HEK293T (cell line): ENCODE measurements at regions not wholly inside any gene's neighbourhood (a gene's known extent, or its start where the extent isn't known, plus 50 kb on each side); places are given as distances from the start of the nearest gene placed in this dataset.

Experiments
- CTCF ChIA-PET: fragments of 350-600 bp; formaldehyde crosslinking; extraction: SDS; loops from one replicate; lab custom pipeline; 2021; ENCODE audit warnings: antibody characterized with exemption, inconsistent platforms; lab: Yijun Ruan, JAX
- POLR2A ChIA-PET: fragments of 350-600 bp; formaldehyde crosslinking; extraction: SDS; loops from one replicate; lab custom pipeline; 2020; ENCODE audit warnings: antibody characterized with exemption, inconsistent platforms; lab: Yijun Ruan, JAX
- DNase-seq: peaks from one replicate; pipeline ENCODE4 v3.0.0; 2012; ENCODE audit warnings: mixed read lengths; ENCODE audit errors: extremely low spot score
- ARNT ChIP-seq: fragments of 450-650 bp; IDR thresholded peaks from 2 replicates; pipeline ENCODE4 v1.6.1; 2017; ENCODE audit warnings: mild to moderate bottlenecking
- BHLHE40 ChIP-seq: fragments of 450-650 bp; IDR thresholded peaks from 2 replicates; pipeline ENCODE4 v1.6.1; 2016; ENCODE audit warnings: mild to moderate bottlenecking, moderate library complexity, borderline replicate concordance
- CTBP1 ChIP-seq: fragments of 450-650 bp; IDR thresholded peaks from 2 replicates; pipeline ENCODE4 v1.6.1; 2016; ENCODE audit warnings: borderline replicate concordance
- ELF4 ChIP-seq: fragments of 450-650 bp; IDR thresholded peaks from 2 replicates; pipeline ENCODE4 v1.6.1; 2017; ENCODE audit warnings: antibody characterized with exemption
- FOXA1 ChIP-seq: fragments of 450-650 bp; IDR thresholded peaks from 2 replicates; pipeline ENCODE4 v1.6.1; 2016; ENCODE audit warnings: mild to moderate bottlenecking
- FOXK2 ChIP-seq: fragments of 450-650 bp; IDR thresholded peaks from 2 replicates; pipeline ENCODE4 v1.6.1; 2016; ENCODE audit warnings: mild to moderate bottlenecking
- FOXM1 ChIP-seq: fragments of 450-650 bp; IDR thresholded peaks from 2 replicates; pipeline ENCODE4 v1.6.1; 2017; ENCODE audit warnings: mild to moderate bottlenecking, borderline replicate concordance
- HDGF ChIP-seq: fragments of 450-650 bp; IDR thresholded peaks from 2 replicates; pipeline ENCODE4 v1.6.1; 2017; ENCODE audit warnings: antibody characterized with exemption, borderline replicate concordance
- L3MBTL2 ChIP-seq: fragments of 450-650 bp; conservative IDR thresholded peaks from 2 replicates; pipeline ENCODE4 v1.6.1; 2016; ENCODE audit warnings: mild to moderate bottlenecking
- LEF1 ChIP-seq: fragments of 450-650 bp; IDR thresholded peaks from 2 replicates; pipeline ENCODE4 v1.6.1; 2017; ENCODE audit warnings: mild to moderate bottlenecking, borderline replicate concordance
- NFRKB ChIP-seq: fragments of 450-650 bp; IDR thresholded peaks from 2 replicates; pipeline ENCODE4 v1.6.1; 2016; ENCODE audit warnings: mild to moderate bottlenecking, moderate library complexity
- SP1 ChIP-seq: fragments of 450-650 bp; IDR thresholded peaks from 2 replicates; pipeline ENCODE4 v1.6.1; 2017
- SUZ12 ChIP-seq: fragments of 450-650 bp; IDR thresholded peaks from 2 replicates; pipeline ENCODE4 v1.6.1; 2016; ENCODE audit warnings: mild to moderate bottlenecking
- TARDBP ChIP-seq: fragments of 450-650 bp; IDR thresholded peaks from 2 replicates; pipeline ENCODE4 v1.6.1; 2016
- ZNF384 ChIP-seq: fragments of 450-650 bp; IDR thresholded peaks from 2 replicates; pipeline ENCODE4 v1.6.1; 2016
- TF ChIP-seq, protein P1 (sequence below): fragments of 450-650 bp; IDR thresholded peaks from 2 replicates; pipeline ENCODE4 v1.6.1; 2016

DNA sequence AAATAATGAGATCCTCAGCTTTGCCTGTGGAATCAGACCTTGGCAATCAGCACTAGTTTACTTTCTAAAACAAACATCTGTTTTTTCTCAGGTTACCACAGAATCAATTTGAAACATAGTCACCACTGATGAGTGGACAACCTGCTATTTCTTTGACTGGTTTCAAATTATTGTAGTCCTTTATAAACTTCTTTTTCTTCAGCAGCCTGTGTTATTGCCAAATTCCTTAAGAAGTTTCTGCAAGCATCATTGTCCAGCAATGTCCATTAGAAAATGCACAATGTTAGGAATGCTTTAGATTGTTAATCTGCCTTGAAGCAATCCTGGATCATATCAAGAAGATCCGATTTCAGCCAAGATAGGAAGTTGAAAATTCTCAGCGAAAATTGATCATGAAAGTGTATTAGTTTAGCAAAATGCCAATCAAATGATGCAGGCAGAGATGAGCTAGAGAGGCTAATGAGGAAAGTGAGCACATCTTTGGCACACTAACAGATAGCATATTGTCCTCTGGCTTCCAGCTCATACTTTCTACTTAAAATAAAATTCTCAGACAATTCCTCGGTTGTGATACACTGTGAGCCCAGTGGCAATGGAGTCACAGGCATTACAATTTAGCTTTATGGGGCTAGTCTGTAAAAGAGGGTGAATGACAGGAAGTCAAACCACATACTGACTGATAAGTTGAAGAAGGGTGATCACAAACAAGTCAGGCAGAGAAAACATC lies 270.6 kb downstream of the SLITRK6 start:
- ChIA-PET CTCF (no interaction called here), POLR2A (no interaction called here)
- no peak for DNase-seq
- TF ChIP-seq FOXK2 (no peak), ZNF384 (no peak), CTBP1 (no peak)

DNA sequence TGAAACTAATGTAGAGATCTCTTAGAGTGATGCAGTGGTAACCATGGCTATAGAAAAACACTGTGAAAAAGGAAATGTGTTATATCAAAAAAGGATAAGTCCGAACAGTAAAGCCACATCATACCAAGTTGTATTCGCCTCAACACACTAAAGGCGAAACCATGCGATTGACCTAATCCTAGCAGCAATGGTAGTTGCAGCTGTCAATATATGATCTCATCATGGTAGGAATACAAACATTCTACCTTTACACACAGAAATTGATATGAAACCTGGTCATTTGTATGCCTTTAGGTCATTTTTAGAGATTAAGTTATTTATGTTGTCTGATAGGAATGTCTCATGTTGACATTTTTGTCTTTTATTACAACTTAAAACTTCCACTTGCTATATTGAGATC lies 271.9 kb downstream of the SLITRK6 start:
- DNase-seq: no peak
- CTCF ChIA-PET: no interaction called here
- POLR2A ChIA-PET: no interaction called here
- no peak for TF ChIP-seq L3MBTL2
- TF ChIP-seq ARNT: no peak
- no peak for TF ChIP-seq TARDBP
- TF ChIP-seq LEF1: no peak
- TF ChIP-seq, protein P1, sequence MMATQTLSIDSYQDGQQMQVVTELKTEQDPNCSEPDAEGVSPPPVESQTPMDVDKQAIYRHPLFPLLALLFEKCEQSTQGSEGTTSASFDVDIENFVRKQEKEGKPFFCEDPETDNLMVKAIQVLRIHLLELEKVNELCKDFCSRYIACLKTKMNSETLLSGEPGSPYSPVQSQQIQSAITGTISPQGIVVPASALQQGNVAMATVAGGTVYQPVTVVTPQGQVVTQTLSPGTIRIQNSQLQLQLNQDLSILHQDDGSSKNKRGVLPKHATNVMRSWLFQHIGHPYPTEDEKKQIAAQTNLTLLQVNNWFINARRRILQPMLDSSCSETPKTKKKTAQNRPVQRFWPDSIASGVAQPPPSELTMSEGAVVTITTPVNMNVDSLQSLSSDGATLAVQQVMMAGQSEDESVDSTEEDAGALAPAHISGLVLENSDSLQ: no peak
- TF ChIP-seq FOXK2: no peak

DNA sequence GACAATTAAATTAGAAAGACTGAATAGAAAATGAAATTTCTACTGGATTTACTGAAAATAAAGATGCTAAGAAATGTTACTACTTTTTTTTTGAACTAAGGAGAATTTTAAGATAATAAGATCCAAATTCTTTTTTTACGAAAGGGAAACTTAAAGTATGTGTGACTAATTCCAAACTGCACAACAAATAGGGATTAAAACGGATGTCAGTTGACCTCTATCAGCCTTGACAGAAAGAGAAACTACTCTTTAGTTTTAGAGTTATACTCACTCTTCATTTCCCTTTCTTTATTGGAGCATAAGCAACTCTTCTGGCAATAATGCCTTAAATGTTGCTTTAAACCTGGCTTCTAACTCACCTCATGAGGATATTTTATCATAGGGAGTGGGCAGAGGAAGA lies 273.8 kb downstream of the SLITRK6 start:
- DNase-seq: no peak
- POLR2A ChIA-PET: no interaction called here
- CTCF ChIA-PET: interaction anchor here (0.6 kb wide), 1 partner anchor 295 kb away, joined by 5 read pairs; no protein-coding TSS in a partner anchor
- no peak for TF ChIP-seq L3MBTL2
- no peak for TF ChIP-seq FOXM1
- TF ChIP-seq, protein P1: no peak
- TF ChIP-seq ARNT: no peak
- no peak for TF ChIP-seq HDGF
- no peak for TF ChIP-seq CTBP1
- TF ChIP-seq NFRKB: no peak
- TF ChIP-seq SUZ12: no peak
- TF ChIP-seq FOXA1: no peak
- TF ChIP-seq FOXK2: no peak
- TF ChIP-seq SP1: no peak
- no peak for TF ChIP-seq LEF1
- TF ChIP-seq BHLHE40: no peak
- TF ChIP-seq ELF4: no peak
- TF ChIP-seq TARDBP: no peak

GRCh38 chr13:85521657-85522056 lies 277.6 kb downstream of the SLITRK6 start:
- ChIA-PET CTCF (no interaction called here), POLR2A (no interaction called here)
- no peak for TF ChIP-seq ELF4
- TF ChIP-seq, protein P1: 0 out of 2 replicates have a peak, but pooled peaks have one; percentile 8
- DNase-seq: no peak

GRCh38 chr13:85520445-85520844 lies 278.8 kb downstream of the SLITRK6 start:
- POLR2A ChIA-PET: no interaction called here

GRCh38 chr13:85519363-85519762 lies 279.9 kb downstream of the SLITRK6 start:
- no peak for TF ChIP-seq L3MBTL2
- no peak for TF ChIP-seq BHLHE40
- no peak for TF ChIP-seq LEF1
- TF ChIP-seq FOXM1: no peak
- no peak for TF ChIP-seq FOXK2
- TF ChIP-seq HDGF: no peak
- TF ChIP-seq SUZ12: no peak
- no peak for TF ChIP-seq CTBP1
- TF ChIP-seq ARNT: no peak
- no peak for DNase-seq
- CTCF ChIA-PET: no interaction called here
- POLR2A ChIA-PET: no interaction called here

More at GRCh38 chr13:85520445-85520844, 278.8 kb downstream of the SLITRK6 start:
- no peak for TF ChIP-seq NFRKB
- TF ChIP-seq LEF1: no peak
- TF ChIP-seq ARNT: no peak
- TF ChIP-seq SUZ12: no peak
- TF ChIP-seq FOXM1: no peak
- no peak for TF ChIP-seq FOXK2
- no peak for TF ChIP-seq ELF4
- TF ChIP-seq, protein P1: no peak
- no peak for TF ChIP-seq FOXA1
- TF ChIP-seq CTBP1: no peak
- no peak for TF ChIP-seq TARDBP
- no peak for TF ChIP-seq L3MBTL2
- no peak for TF ChIP-seq ZNF384
- no peak for TF ChIP-seq BHLHE40
- no peak for TF ChIP-seq HDGF
- TF ChIP-seq SP1: no peak
- CTCF ChIA-PET: interaction anchor here (0.6 kb wide), 1 partner anchor 504 kb away, joined by 3 read pairs; no protein-coding TSS in a partner anchor
- no peak for DNase-seq
